Smooth muscle cell (in vitro differentiated cells): ENCODE measurements at regions not wholly inside any gene's neighbourhood (a gene's known extent, or its start where the extent isn't known, plus 50 kb on each side); places are given as distances from the start of the nearest gene placed in this dataset.

Source experiments
- DNase-seq: peaks from one replicate; lab custom pipeline; 2025; ENCODE audit not compliant: unreplicated experiment; lab: John Stamatoyannopoulos, UW
- H2AFZ ChIP-seq: fragments of 200-600 bp; sonication (generic); 2 replicates; pipeline ENCODE4 v1.6.0; 2016; ENCODE audit warnings: antibody characterized with exemption, low read depth, mild to moderate bottlenecking
- H3F3A ChIP-seq: fragments of 200-600 bp; sonication (generic); 2 replicates; pipeline ENCODE4 v1.6.0; 2017; ENCODE audit warnings: antibody characterized with exemption, low read depth
- H3K27ac ChIP-seq: fragments of 200-600 bp; sonication (generic); 2 replicates; pipeline ENCODE4 v1.5.1; 2016; ENCODE audit warnings: low read depth, mild to moderate bottlenecking
- H3K27me3 ChIP-seq: fragments of 200-600 bp; sonication (generic); 2 replicates; pipeline ENCODE4 v1.6.1; 2016; ENCODE audit warnings: low read depth, mild to moderate bottlenecking
- H3K36me3 ChIP-seq: fragments of 200-600 bp; sonication (generic); 2 replicates; pipeline ENCODE4 v1.5.1; 2016; ENCODE audit warnings: low read depth
- H3K4me1 ChIP-seq: fragments of 200-600 bp; sonication (generic); 2 replicates; pipeline ENCODE4 v1.5.1; 2016; ENCODE audit warnings: low read depth
- H3K4me2 ChIP-seq: fragments of 200-600 bp; sonication (generic); 2 replicates; pipeline ENCODE4 v1.6.0; 2016; ENCODE audit warnings: mild to moderate bottlenecking
- H3K4me3 ChIP-seq: fragments of 200-600 bp; sonication (generic); 2 replicates; pipeline ENCODE4 v1.5.1; 2016; ENCODE audit warnings: mild to moderate bottlenecking
- H3K79me2 ChIP-seq: fragments of 200-600 bp; sonication (generic); 2 replicates; pipeline ENCODE4 v1.6.0; 2016; ENCODE audit warnings: low read depth, mild to moderate bottlenecking
- H3K9ac ChIP-seq: fragments of 200-600 bp; sonication (generic); 2 replicates; pipeline ENCODE4 v1.6.0; 2016; ENCODE audit warnings: low read depth
- H3K9me3 ChIP-seq: fragments of 200-600 bp; sonication (generic); replicated peaks from 2 replicates; pipeline ENCODE4 v1.5.1; 2016; ENCODE audit warnings: low read depth
- H4K20me1 ChIP-seq: fragments of 200-600 bp; sonication (generic); 2 replicates; pipeline ENCODE4 v1.6.0; 2016; ENCODE audit warnings: low read depth
- CTCF ChIP-seq: fragments of 200-600 bp; sonication (generic); IDR thresholded peaks from 2 replicates; pipeline ENCODE4 v1.5.1; 2017; ENCODE audit warnings: borderline replicate concordance, mild to moderate bottlenecking, antibody characterized with exemption; ENCODE audit not compliant: insufficient read depth, poor library complexity, severe bottlenecking
- whole genome bisulfite sequencing: methylation state at CpG from one replicate; pipeline ENCODE4 v1.1.7; 2016; ENCODE audit warnings: low lambda C conversion rate; 5-methylcytosine and 5-hydroxymethylcytosine counted together

- no peaks in the 10 kb centered on the region for H3F3A ChIP-seq
- WGBS, result 91% methylated on average over 4 of the region's 4 CpGs
- no peaks in the 10 kb centered on the region for H3K27me3 ChIP-seq
- no peak overlapping the region for H3K27ac ChIP-seq
- H3K9ac ChIP-seq, result no peak overlapping the region
- no peak overlapping the region for H2AFZ ChIP-seq
- TF ChIP-seq CTCF, result no peak
- no peak for DNase-seq
- no peaks in the 10 kb centered on the region for H3K36me3 ChIP-seq
- no peaks in the 10 kb centered on the region for H4K20me1 ChIP-seq
- no peaks in the 10 kb centered on the region for H3K4me1 ChIP-seq
- H3K4me2 ChIP-seq, result no peak overlapping the region
- H3K4me3 ChIP-seq, result no peak overlapping the region
- no peaks in the 10 kb centered on the region for H3K79me2 ChIP-seq
- H3K9me3 ChIP-seq, result no peaks in the 10 kb centered on the region
These were observed 182.6 kb downstream of the SUDS3 start for GRCh38 chr12:118558941-118559340.

- no peak overlapping the region for H3K27ac ChIP-seq
- H3K9me3 ChIP-seq, result no peaks in the 10 kb centered on the region
- no peak overlapping the region for H3K9ac ChIP-seq
- no peaks in the 10 kb centered on the region for H3K36me3 ChIP-seq
- WGBS, result 76% methylated on average over 4 of the region's 4 CpGs
- H3K79me2 ChIP-seq, result no peaks in the 10 kb centered on the region
- DNase-seq, result no peak
- H3K4me3 ChIP-seq, result no peak overlapping the region
- no peaks in the 10 kb centered on the region for H4K20me1 ChIP-seq
- H3K4me2 ChIP-seq, result no peak overlapping the region
- no peaks in the 10 kb centered on the region for H3K4me1 ChIP-seq
- H2AFZ ChIP-seq, result no peak overlapping the region
- H3K27me3 ChIP-seq, result no peaks in the 10 kb centered on the region
- no peak for TF ChIP-seq CTCF
- H3F3A ChIP-seq, result no peaks in the 10 kb centered on the region
These were observed 184.4 kb downstream of the SUDS3 start for GRCh38 chr12:118560733-118561132.

GRCh38 chr12:118571730-118572129 is 195.4 kb downstream of the SUDS3 start:
- H3K36me3 ChIP-seq, result no peaks in the 10 kb centered on the region
- no peak for DNase-seq
- no peaks in the 10 kb centered on the region for H4K20me1 ChIP-seq
- H3K79me2 ChIP-seq, result no peaks in the 10 kb centered on the region
- H3K9me3 ChIP-seq, result no peaks in the 10 kb centered on the region
- H3K27me3 ChIP-seq, result no peaks in the 10 kb centered on the region
- no peak overlapping the region for H3K27ac ChIP-seq
- TF ChIP-seq CTCF, result no peak
- no peaks in the 10 kb centered on the region for H3F3A ChIP-seq
- H3K4me2 ChIP-seq, result no peak overlapping the region
- H3K4me3 ChIP-seq, result no peak overlapping the region
- no peak overlapping the region for H3K9ac ChIP-seq
- WGBS, result 89% methylated on average over 5 of the region's 5 CpGs
- no peak overlapping the region for H2AFZ ChIP-seq
- H3K4me1 ChIP-seq, result no peaks in the 10 kb centered on the region

GRCh38 chr12:118574288-118574687 is 197.9 kb downstream of the SUDS3 start:
- no peak for TF ChIP-seq CTCF

More at GRCh38 chr12:118574288-118574687, 197.9 kb downstream of the SUDS3 start:
- Histone ChIP-seq H3K27me3 (no peaks in the 10 kb centered on the region), H3K9me3 (no peaks in the 10 kb centered on the region), H3K9ac (no peak overlapping the region), H3K4me1 (no peaks in the 10 kb centered on the region), H2AFZ (no peak overlapping the region), H3F3A (no peaks in the 10 kb centered on the region), H3K36me3 (no peaks in the 10 kb centered on the region), H3K4me2 (no peak overlapping the region), H4K20me1 (no peaks in the 10 kb centered on the region), H3K4me3 (no peak overlapping the region), H3K27ac (no peak overlapping the region), H3K79me2 (no peaks in the 10 kb centered on the region)
- 85% methylated on average over 3 of the region's 3 CpGs for WGBS
- no peak for DNase-seq
